Ovary (tissue), 7 donors: ENCODE measurements at regions not wholly inside any gene's neighbourhood (a gene's known extent, or its start where the extent isn't known, plus 50 kb on each side); places are given as distances from the start of the nearest gene placed in this dataset.
"Not testable (repeated sequence)": the region's sequence is repeated elsewhere in the genome, so short reads cannot be mapped to it uniquely, and the experiment has no call there.

Experiments
- DNase-seq, 5 donors: peaks; one replicate each; pipeline ENCODE4 v3.0.0-alpha.2; 2019 to 2020
- H3K27ac ChIP-seq, 2 donors: fragments of 200-600 bp; one replicate each; pipeline versions ENCODE4 v1.5.1 to v1.8.0; 2019 to 2022
- H3K27me3 ChIP-seq: fragments of 200-600 bp; one replicate; pipeline ENCODE4 v1.8.0; 2022
- H3K36me3 ChIP-seq: fragments of 200-600 bp; sonication (generic); one replicate; pipeline ENCODE4 v1.5.1; 2019
- H3K4me1 ChIP-seq: one replicate; pipeline ENCODE4 v1.8.1; 2013; ENCODE audit warnings: mild to moderate bottlenecking, moderate library complexity; ENCODE audit not compliant: insufficient read depth
- H3K4me3 ChIP-seq: fragments of 200-600 bp; sonication (generic); one replicate; pipeline ENCODE4 v1.5.1; 2017
- H3K9me3 ChIP-seq, 2 donors: fragments of 200-600 bp in 1 of 2; sonication (generic) in 1 of 2; one replicate each; pipeline versions ENCODE4 v1.5.1 to v1.8.1; 2013 to 2019; ENCODE audit warnings: mild to moderate bottlenecking in 1 of 2, moderate library complexity in 1 of 2
- EP300 ChIP-seq: sonication (generic); formaldehyde crosslinking; IDR thresholded peaks from one replicate; pipeline ENCODE4 v1.6.1; 2017; ENCODE audit warnings: antibody characterized with exemption
- POLR2A ChIP-seq: fragments of 450-650 bp; IDR thresholded peaks from one replicate; pipeline ENCODE4 v1.6.1; 2017; ENCODE audit warnings: antibody characterized with exemption, mild to moderate bottlenecking, moderate library complexity
- WGBS, 3 donors: extraction: QIAGEN DNeasy Blood & Tissue Kit in 1 of 3; methylation state at CpG; one replicate each; pipeline versions ENCODE4 v1.1.5 to v1.1.7; 2013 to 2017; 5-methylcytosine and 5-hydroxymethylcytosine counted together
- intact Hi-C, 4 donors: fragments of 100-400 bp; cut with DNase I; formaldehyde crosslinking; loops; one replicate each; pipeline versions ENCODE4 v1.11.0 to v1.15.1; 2022 to 2023
- TF ChIP-seq, protein P1 (sequence below), 3 donors: fragments of 450-650 bp in 2 of 3; fragments of 200-600 bp in 1 of 3; IDR thresholded peaks; one replicate each; pipeline versions ENCODE4 v1.5.1 to v1.8.0; 2016 to 2022; ENCODE audit warnings: antibody characterized with exemption in 3 of 3, mild to moderate bottlenecking in 1 of 3
- donor health status: DM: no; HTN: no; CAD: no; lungs with moderate emphysema.
- donor health status: DM: no; HTN: no; CAD: no.
- donor health status: Bipolar disorder and iron deficiency.
- donor health status: DM: no; HTN: no; CAD: no.
- donor health status: DM: yes; HTN: yes; CAD: no.

DNA sequence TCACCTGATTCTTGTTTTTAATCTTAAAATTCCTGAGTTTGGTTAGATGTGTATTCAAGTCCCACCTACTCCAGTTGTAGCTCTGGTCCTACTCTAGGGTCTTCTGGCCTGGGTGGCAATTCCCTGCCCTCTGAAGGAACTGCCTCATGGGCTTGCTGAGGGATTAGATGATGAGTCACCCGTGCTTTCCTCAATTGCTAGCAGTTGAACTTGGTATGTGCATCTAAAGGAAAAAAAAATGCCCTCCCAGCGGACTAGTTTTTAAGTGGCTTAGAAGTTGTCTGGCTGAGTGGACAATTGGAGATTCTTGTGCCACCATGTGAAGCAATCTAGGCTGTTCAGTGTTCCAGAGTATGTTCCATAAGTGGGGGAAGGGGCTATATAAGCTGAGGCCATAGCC, 127.0 kb downstream of the CCNG2 start:
- no peak overlapping the region for H3K27ac ChIP-seq
- no peaks in the 10 kb centered on the region for H3K27me3 ChIP-seq
- no peaks in the 10 kb centered on the region for H3K4me1 ChIP-seq
- intact Hi-C loops: no loop called here
- no peak for DNase-seq
- no peak overlapping the region for H3K4me3 ChIP-seq
- 6 to 82% (median 63%) methylated on average over 2 of the region's 2 CpGs for WGBS, 3 donors
- peaks cover 0 to 4% of the 10 kb centered on the region in 2 donors for H3K9me3 ChIP-seq
- H3K36me3 ChIP-seq: no peaks in the 10 kb centered on the region
- TF ChIP-seq, protein P1, sequence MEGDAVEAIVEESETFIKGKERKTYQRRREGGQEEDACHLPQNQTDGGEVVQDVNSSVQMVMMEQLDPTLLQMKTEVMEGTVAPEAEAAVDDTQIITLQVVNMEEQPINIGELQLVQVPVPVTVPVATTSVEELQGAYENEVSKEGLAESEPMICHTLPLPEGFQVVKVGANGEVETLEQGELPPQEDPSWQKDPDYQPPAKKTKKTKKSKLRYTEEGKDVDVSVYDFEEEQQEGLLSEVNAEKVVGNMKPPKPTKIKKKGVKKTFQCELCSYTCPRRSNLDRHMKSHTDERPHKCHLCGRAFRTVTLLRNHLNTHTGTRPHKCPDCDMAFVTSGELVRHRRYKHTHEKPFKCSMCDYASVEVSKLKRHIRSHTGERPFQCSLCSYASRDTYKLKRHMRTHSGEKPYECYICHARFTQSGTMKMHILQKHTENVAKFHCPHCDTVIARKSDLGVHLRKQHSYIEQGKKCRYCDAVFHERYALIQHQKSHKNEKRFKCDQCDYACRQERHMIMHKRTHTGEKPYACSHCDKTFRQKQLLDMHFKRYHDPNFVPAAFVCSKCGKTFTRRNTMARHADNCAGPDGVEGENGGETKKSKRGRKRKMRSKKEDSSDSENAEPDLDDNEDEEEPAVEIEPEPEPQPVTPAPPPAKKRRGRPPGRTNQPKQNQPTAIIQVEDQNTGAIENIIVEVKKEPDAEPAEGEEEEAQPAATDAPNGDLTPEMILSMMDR (IDR thresholded peaks at IDR 0.05): no peak
- TF ChIP-seq POLR2A (no peak), EP300 (no peak)

DNA sequence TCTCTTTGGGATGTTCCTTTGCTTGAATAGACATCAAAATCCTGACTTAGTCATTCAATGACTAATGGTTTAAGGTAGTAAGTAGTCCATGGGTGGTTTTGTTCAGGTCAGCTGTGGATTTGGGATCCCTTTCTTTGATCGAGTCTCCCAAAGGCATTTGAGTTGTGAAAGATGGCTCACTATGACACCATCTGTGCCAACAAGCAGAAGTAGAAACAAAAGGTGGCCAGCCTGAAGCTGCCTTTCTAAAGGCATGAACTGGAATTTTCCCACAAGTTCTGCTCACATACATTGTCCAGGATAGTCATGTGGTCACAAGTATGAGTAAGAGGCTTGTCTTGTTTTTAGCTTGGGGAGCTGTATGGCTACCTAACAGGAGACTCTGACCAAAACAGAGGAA, 129.9 kb downstream of the CCNG2 start:
- intact Hi-C loops: no loop called here
- Histone ChIP-seq H3K9me3 (no peaks in the 10 kb centered on the region), H3K27ac (no peak overlapping the region), H3K4me3 (no peak overlapping the region), H3K27me3 (no peaks in the 10 kb centered on the region), H3K4me1 (no peaks in the 10 kb centered on the region), H3K36me3 (no peaks in the 10 kb centered on the region)
- no peak for DNase-seq
- 76 to 100% (median 77%) methylated on average over 1 of the region's 1 CpG for WGBS, 3 donors
- TF ChIP-seq, protein P1 (IDR thresholded peaks at IDR 0.05): no peak
- TF ChIP-seq EP300: no peak
- TF ChIP-seq POLR2A: no peak

DNA sequence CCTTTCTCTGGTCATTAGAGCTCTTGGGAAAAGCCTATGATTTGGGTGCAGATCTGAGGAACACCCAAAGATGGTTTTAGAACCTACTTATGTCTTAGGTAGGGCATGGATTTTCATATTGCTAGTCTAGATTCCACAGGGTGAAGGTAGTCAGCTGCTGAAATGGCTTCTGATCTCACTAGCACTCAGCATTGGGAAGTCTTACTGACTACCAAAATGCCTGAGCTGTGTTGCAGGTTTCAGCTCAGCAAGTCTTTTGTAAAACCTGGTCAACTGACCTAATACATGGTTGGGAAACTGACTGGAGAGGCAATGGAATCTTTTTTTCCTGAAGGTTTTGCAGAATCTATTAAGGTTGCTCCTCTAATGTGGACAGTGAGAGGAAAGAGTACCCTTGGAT, 136.4 kb downstream of the CCNG2 start:
- Histone ChIP-seq H3K4me3 (no peak overlapping the region), H3K27me3 (no peaks in the 10 kb centered on the region), H3K4me1 (no peaks in the 10 kb centered on the region), H3K36me3 (no peaks in the 10 kb centered on the region), H3K9me3 (peaks cover 0 to 3% of the 10 kb centered on the region in 2 donors), H3K27ac (no peak overlapping the region)
- no peak for DNase-seq
- TF ChIP-seq EP300: no peak
- TF ChIP-seq POLR2A: no peak
- TF ChIP-seq, protein P1 (IDR thresholded peaks at IDR 0.05): no peak
- intact Hi-C loops: no loop called here

DNA sequence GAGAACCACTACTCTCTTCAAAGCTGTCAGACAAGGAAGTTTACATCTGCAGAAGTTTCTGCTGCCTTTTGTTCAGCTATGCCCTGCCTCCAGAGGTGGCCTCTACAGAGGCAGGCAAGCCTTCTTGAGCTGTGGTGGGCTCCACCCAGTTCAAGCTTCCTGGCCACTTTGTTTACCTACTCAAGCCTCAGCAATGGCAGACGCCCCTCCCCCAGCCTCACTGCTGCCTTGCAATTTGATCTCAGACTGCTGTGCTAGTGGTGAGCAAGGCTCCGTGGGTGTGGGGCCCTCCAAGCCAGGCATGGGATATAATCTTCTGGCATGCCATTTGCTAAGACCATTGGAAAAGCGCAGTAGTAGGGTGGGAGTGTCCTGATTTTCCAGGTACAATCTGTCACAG, 144.0 kb downstream of the CCNG2 start:
- WGBS, 3 donors: 30 to 34% (median 31%) methylated on average over 3 of the region's 3 CpGs
- intact Hi-C loops, H3K36me3 ChIP-seq, H3K4me1 ChIP-seq, H3K27ac ChIP-seq, DNase-seq, H3K27me3 ChIP-seq, H3K9me3 ChIP-seq, H3K4me3 ChIP-seq: not testable (repeated sequence)

DNA sequence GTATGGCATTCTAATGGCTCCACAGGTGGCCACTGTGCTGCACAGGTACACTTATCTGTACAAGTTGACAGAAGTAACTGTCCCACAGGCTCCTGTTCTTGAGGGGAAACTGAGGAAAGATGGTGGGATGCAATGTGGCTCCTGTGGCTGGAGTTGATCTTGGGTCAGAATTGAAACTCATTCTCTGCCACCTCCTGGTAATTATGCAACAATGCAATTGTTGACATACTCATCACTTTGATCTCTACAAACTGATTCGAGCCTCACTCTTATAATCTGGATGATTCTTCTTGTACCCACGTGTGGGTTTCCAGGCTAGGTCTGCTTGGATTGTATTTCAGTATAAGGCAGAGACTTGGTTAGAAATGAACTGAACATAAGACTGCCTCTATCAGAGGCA, 148.8 kb downstream of the CCNG2 start:
- no peak for TF ChIP-seq EP300
- TF ChIP-seq, protein P1 (IDR thresholded peaks at IDR 0.05): no peak
- TF ChIP-seq POLR2A: no peak
- no peak overlapping the region for H3K27ac ChIP-seq
- no peak for DNase-seq
- intact Hi-C loops: loop anchor here in 1 of 4 donors (5.0 kb wide), 1 partner anchor 433 kb away; no protein-coding TSS in a partner anchor
- no peaks in the 10 kb centered on the region for H3K27me3 ChIP-seq
- no peak overlapping the region for H3K4me3 ChIP-seq
- no peaks in the 10 kb centered on the region for H3K4me1 ChIP-seq
- H3K9me3 ChIP-seq: peaks cover 0 to 2% of the 10 kb centered on the region in 2 donors
- no peaks in the 10 kb centered on the region for H3K36me3 ChIP-seq
- 45 to 65% (median 46%) methylated on average over 2 of the region's 2 CpGs for WGBS, 3 donors
